NCI-H2107 treated with DMSO at 0.1 percent for 48 hours (cell line): ENCODE measurements at regions not wholly inside any gene's neighbourhood (a gene's known extent, or its start where the extent isn't known, plus 50 kb on each side); places are given as distances from the start of the nearest gene placed in this dataset.

Experiments used
- DNase-seq: peaks from one replicate; lab custom pipeline; 2025; ENCODE audit not compliant: unreplicated experiment; lab: John Stamatoyannopoulos, UW

GRCh38 chr4:145427991-145428390, 53.7 kb upstream of the SMAD1 start:
- DNase-seq = no peak

- no peak for DNase-seq
Observed at GRCh38 chr4:145427221-145427620, 54.4 kb upstream of the SMAD1 start.

- no peak for DNase-seq
Observed at GRCh38 chr4:145423017-145423708, 58.5 kb upstream of the SMAD1 start.

GRCh38 chr4:145420595-145421214, 60.9 kb upstream of the SMAD1 start:
- DNase-seq = no peak

- DNase-seq = no peak
Observed at GRCh38 chr4:145418739-145419138, 62.9 kb upstream of the SMAD1 start.

- DNase-seq = no peak
Observed at GRCh38 chr4:145417348-145418130, 64.1 kb upstream of the SMAD1 start.

GRCh38 chr4:145414841-145415240, 66.8 kb upstream of the SMAD1 start:
- DNase-seq = no peak

- DNase-seq = no peak
Observed at GRCh38 chr4:145414226-145414625, 67.4 kb upstream of the SMAD1 start.

GRCh38 chr4:145406970-145407369, 74.7 kb upstream of the SMAD1 start:
- no peak for DNase-seq

- DNase-seq = no peak
Observed at GRCh38 chr4:145404761-145405160, 76.9 kb upstream of the SMAD1 start.

GRCh38 chr4:145396581-145396980, 85.1 kb upstream of the SMAD1 start:
- no peak for DNase-seq

- DNase-seq = no peak
Observed at GRCh38 chr4:145390571-145390970, 91.1 kb upstream of the SMAD1 start.

GRCh38 chr4:145389550-145389949, 92.1 kb upstream of the SMAD1 start:
- DNase-seq = no peak

- DNase-seq = no peak
Observed at GRCh38 chr4:145388043-145388442, 93.6 kb upstream of the SMAD1 start.

- DNase-seq = no peak
Observed at GRCh38 chr4:145387079-145387478, 94.6 kb upstream of the SMAD1 start.

- no peak for DNase-seq
Observed at GRCh38 chr4:145381163-145381562, 100.5 kb upstream of the SMAD1 start.

GRCh38 chr4:145380123-145380522, 101.5 kb upstream of the SMAD1 start:
- no peak for DNase-seq

- DNase-seq = no peak
Observed at GRCh38 chr4:145375416-145375815, 106.2 kb upstream of the SMAD1 start.

GRCh38 chr4:145352438-145353145, 129.1 kb upstream of the SMAD1 start:
- DNase-seq = no peak

- DNase-seq = no peak
Observed at GRCh38 chr4:145351922-145352321, 129.7 kb upstream of the SMAD1 start.

GRCh38 chr4:145351162-145351561, 130.5 kb upstream of the SMAD1 start:
- DNase-seq = no peak

- DNase-seq = no peak
Observed at GRCh38 chr4:145348291-145348690, 133.4 kb upstream of the SMAD1 start.
